Anterior cingulate cortex (tissue), 58 donors: ENCODE measurements at regions not wholly inside any gene's neighbourhood (a gene's known extent, or its start where the extent isn't known, plus 50 kb on each side); places are given as distances from the start of the nearest gene placed in this dataset.
"Not testable (repeated sequence)": the region's sequence is repeated elsewhere in the genome, so short reads cannot be mapped to it uniquely, and the experiment has no call there.

Experiments
- DNase-seq, 58 donors: peaks; one replicate each; lab custom pipeline; 2025; lab: John Stamatoyannopoulos, UW

GRCh38 chr3:31092748-31093589, 198.5 kb upstream of the GADL1 start:
- DNase-seq: no peak

- DNase-seq: no peak
Observed at GRCh38 chr3:31093606-31094005, 199.1 kb upstream of the GADL1 start.

GRCh38 chr3:31094048-31094447, 199.6 kb upstream of the GADL1 start:
- no peak for DNase-seq

GRCh38 chr3:31095255-31095654, 200.8 kb upstream of the GADL1 start:
- no peak for DNase-seq

GRCh38 chr3:31096661-31097395, 202.4 kb upstream of the GADL1 start:
- no peak for DNase-seq

- no peak for DNase-seq
Observed at GRCh38 chr3:31100519-31100918, 206.1 kb upstream of the GADL1 start.

GRCh38 chr3:31101285-31101684, 206.8 kb upstream of the GADL1 start:
- not testable (repeated sequence) for DNase-seq

GRCh38 chr3:31102196-31102879, 207.9 kb upstream of the GADL1 start:
- DNase-seq: no peak

- DNase-seq: no peak
Observed at GRCh38 chr3:31103181-31103580, 208.7 kb upstream of the GADL1 start.

- DNase-seq: no peak
Observed at GRCh38 chr3:31103623-31104180, 209.2 kb upstream of the GADL1 start.

GRCh38 chr3:31105011-31105410, 210.6 kb upstream of the GADL1 start:
- no peak for DNase-seq

GRCh38 chr3:31105438-31106077, 211.1 kb upstream of the GADL1 start:
- no peak for DNase-seq

- no peak for DNase-seq
Observed at GRCh38 chr3:31106204-31106603, 211.7 kb upstream of the GADL1 start.

GRCh38 chr3:31106912-31107311, 212.5 kb upstream of the GADL1 start:
- no peak for DNase-seq

- no peak for DNase-seq
Observed at GRCh38 chr3:31114929-31115283, 220.4 kb upstream of the GADL1 start.

GRCh38 chr3:31115531-31115930, 221.1 kb upstream of the GADL1 start:
- not testable (repeated sequence) for DNase-seq

- no peak for DNase-seq
Observed at GRCh38 chr3:31116651-31117050, 222.2 kb upstream of the GADL1 start.

GRCh38 chr3:31117854-31118253, 223.4 kb upstream of the GADL1 start:
- no peak for DNase-seq

GRCh38 chr3:31124373-31124772, 229.9 kb upstream of the GADL1 start:
- no peak for DNase-seq

GRCh38 chr3:31125413-31126020, 231.1 kb upstream of the GADL1 start:
- DNase-seq: no peak
